ENCODE measurements at regions not wholly inside any gene's neighbourhood (a gene's known extent, or its start where the extent isn't known, plus 50 kb on each side); places are given as distances from the start of the nearest gene placed in this dataset.

GRCh38 chr2:56580242-56580641 is 396.5 kb downstream of the CCDC85A start:
- H3K27ac ChIP-seq: no peak overlapping the region
- no peaks in the 10 kb centered on the region for H3K27me3 ChIP-seq (ENCODE audit: insufficient read depth in 3 of 3, low read length in 2 of 3)
- H3K4me1 ChIP-seq: no peaks in the 10 kb centered on the region
- no peaks in the 10 kb centered on the region for H3K36me3 ChIP-seq (ENCODE audit: insufficient read depth in 1 of 2, low read depth in 1 of 2)
- H3K9me3 ChIP-seq: peaks cover 10% of the 10 kb centered on the region
- no peak overlapping the region for H3K4me3 ChIP-seq
- intact Hi-C loops (cut with DNase I): no loop called here
- no peak for TF ChIP-seq CTCF (IDR thresholded peaks at IDR 0.05)
- DNase-seq (no peak), ATAC-seq (no peak)

- 58 to 75% (median 64%) methylated on average over 1 of the region's 1 CpG for WGBS, 3 donors
- H3K27ac ChIP-seq: no peak overlapping the region
- no peaks in the 10 kb centered on the region for H3K4me1 ChIP-seq
- H3K27me3 ChIP-seq (ENCODE audit: insufficient read depth in 3 of 3, low read length in 2 of 3): no peaks in the 10 kb centered on the region
- ATAC-seq (no peak), DNase-seq (no peak)
- H3K36me3 ChIP-seq (ENCODE audit: insufficient read depth in 1 of 2, low read depth in 1 of 2): no peaks in the 10 kb centered on the region
- no peak for TF ChIP-seq CTCF (IDR thresholded peaks at IDR 0.05)
- intact Hi-C loops (cut with DNase I): no loop called here
- no peaks in the 10 kb centered on the region for H3K9me3 ChIP-seq
- no peak overlapping the region for H3K4me3 ChIP-seq
Measured at GRCh38 chr2:56582570-56582969, 398.8 kb downstream of the CCDC85A start.

GRCh38 chr2:56583796-56584315 is 400.1 kb downstream of the CCDC85A start:
- Histone ChIP-seq H3K27me3 (ENCODE audit: insufficient read depth in 3 of 3, low read length in 2 of 3) (no peaks in the 10 kb centered on the region), H3K4me1 (no peaks in the 10 kb centered on the region), H3K4me3 (no peak overlapping the region), H3K27ac (no peak overlapping the region), H3K36me3 (ENCODE audit: insufficient read depth in 1 of 2, low read depth in 1 of 2) (no peaks in the 10 kb centered on the region), H3K9me3 (no peaks in the 10 kb centered on the region)
- 82 to 93% (median 93%) methylated on average over 1 of the region's 1 CpG for WGBS, 3 donors
- ATAC-seq (no peak), DNase-seq (no peak)
- no peak for TF ChIP-seq CTCF (IDR thresholded peaks at IDR 0.05)
- intact Hi-C loops (cut with DNase I): no loop called here

- WGBS, 3 donors: 82 to 92% (median 90%) methylated on average over 1 of the region's 1 CpG
- Histone ChIP-seq H3K9me3 (no peaks in the 10 kb centered on the region), H3K27me3 (ENCODE audit: insufficient read depth in 3 of 3, low read length in 2 of 3) (no peaks in the 10 kb centered on the region), H3K4me1 (no peaks in the 10 kb centered on the region), H3K4me3 (no peak overlapping the region), H3K36me3 (ENCODE audit: insufficient read depth in 1 of 2, low read depth in 1 of 2) (no peaks in the 10 kb centered on the region), H3K27ac (no peak overlapping the region)
- ATAC-seq (no peak), DNase-seq (no peak)
- intact Hi-C loops (cut with DNase I): no loop called here
- no peak for TF ChIP-seq CTCF (IDR thresholded peaks at IDR 0.05)
Measured at GRCh38 chr2:56587456-56587855, 403.7 kb downstream of the CCDC85A start.

- H3K9me3 ChIP-seq: no peaks in the 10 kb centered on the region
- no peak overlapping the region for H3K4me3 ChIP-seq
- DNase-seq (no peak), ATAC-seq (no peak)
- H3K27ac ChIP-seq: no peak overlapping the region
- WGBS, 3 donors: 79 to 84% (median 82%) methylated on average over 1 of the region's 1 CpG
- no peaks in the 10 kb centered on the region for H3K27me3 ChIP-seq (ENCODE audit: insufficient read depth in 3 of 3, low read length in 2 of 3)
- TF ChIP-seq CTCF (IDR thresholded peaks at IDR 0.05): no peak
- no peaks in the 10 kb centered on the region for H3K36me3 ChIP-seq (ENCODE audit: insufficient read depth in 1 of 2, low read depth in 1 of 2)
- H3K4me1 ChIP-seq: no peaks in the 10 kb centered on the region
- intact Hi-C loops (cut with DNase I): no loop called here
Measured at GRCh38 chr2:56589194-56589593, 405.4 kb downstream of the CCDC85A start.
